NCI-H460 (cell line): ENCODE measurements at regions not wholly inside any gene's neighbourhood (a gene's known extent, or its start where the extent isn't known, plus 50 kb on each side); places are given as distances from the start of the nearest gene placed in this dataset.

Source experiments
- DNase-seq: peaks from one replicate; pipeline ENCODE4 v3.0.0-alpha.2; 2016; ENCODE audit warnings: low read depth; ENCODE audit errors: extremely low read depth

DNA sequence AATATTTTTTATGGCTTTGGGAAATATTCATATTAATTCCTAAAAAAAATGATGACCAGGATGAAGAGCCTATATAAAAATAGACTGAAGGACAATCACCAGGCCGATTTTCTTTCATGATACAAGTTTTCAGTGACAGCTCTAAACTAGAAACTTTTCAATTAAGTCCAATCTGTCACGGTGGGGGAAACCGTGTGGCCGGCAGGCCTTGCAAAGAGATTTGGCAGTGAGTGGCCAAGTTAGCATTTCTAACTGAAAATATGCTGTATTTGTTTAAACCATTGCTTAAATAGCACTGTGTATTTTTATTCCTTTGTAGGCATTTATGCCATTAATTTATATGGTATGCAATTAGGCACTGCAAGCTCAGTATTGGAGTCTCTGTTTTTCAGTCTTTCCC is 294.5 kb upstream of the NRIP1 start:
- no peak for DNase-seq

DNA sequence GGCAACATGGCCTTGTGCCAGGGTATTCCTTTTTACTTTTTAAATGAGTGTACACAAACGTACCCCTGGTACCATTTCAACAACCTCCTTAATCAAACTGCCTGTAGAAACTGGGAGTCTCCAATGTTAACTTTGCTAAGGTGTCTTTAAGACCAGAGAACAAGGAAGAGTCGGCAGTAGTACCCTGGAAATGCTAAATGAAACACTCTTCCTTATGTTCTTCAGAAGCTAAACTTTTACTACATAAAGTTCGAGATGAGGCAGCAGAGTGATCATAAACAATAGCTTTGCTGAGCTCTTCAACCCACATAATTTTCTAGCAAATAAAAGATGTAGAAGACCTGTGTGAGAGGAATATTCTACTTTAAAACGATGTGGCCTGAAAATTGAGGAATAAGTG is 297.7 kb upstream of the NRIP1 start:
- no peak for DNase-seq

DNA sequence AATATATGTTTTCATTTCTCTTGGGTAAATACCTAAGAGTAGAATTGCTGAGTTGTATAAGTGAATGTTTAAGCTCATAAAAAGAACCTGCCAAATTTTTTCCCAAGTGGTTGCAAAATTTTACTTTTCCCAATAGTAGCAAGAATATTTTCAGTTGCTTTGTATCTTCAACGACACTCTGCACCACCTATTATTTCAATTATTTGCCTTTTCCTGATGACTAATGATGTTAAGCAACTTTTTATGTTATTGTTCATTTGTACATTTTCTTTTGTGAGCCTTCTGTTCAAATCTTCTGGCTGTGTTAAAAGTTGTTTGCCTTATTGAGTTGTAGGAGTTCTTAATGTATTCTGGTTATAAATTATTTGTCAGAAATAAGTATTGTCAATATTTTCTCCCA is 299.1 kb upstream of the NRIP1 start:
- no peak for DNase-seq

DNA sequence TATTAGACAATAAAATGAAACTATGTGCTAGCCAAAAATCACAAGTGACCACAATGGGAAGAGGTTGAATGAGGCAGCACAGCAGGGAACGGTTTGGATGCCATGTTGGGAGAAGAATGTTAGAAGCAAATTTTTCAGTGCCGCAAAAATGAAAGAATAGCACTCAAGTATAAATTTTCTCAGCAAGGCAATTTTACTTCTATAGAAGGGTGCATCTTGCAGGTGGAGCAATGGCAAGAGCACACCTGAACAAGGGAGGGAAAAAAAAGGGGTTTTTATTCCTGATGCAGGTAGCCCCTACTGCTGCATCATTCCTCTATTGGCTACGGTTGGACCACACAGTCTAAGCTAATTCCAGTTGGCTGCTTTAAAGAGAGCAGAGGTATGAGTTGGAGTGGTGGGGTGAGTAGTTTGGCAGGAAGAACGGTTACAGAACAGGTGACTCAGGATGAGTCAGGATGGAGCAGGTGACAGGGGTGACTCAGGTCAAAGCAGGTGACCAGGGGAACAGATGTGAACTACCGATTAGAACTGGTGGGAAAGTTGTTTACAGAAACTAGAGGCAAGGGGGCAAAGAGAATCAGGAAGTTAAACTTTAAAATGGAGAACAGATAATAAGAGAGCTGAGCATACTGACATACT is 301.1 kb upstream of the NRIP1 start:
- no peak for DNase-seq

DNA sequence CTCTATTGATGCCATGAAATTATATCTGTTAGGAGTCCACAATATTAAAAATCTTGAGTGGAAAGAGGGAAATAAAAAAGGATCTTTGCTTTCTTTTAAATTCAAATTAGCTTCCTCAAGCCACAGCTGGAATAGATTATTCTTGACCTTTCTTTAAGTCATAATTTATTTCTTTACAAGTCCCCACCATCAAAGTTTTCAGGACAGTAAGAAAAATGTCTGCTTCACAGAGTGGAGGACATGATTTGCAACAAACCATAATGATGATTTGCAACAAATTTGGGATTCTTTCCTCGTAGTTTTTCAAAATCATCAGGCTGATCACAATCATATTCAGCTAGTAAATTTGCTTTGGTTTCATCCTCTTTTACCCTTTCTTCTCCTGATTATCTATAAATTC is 301.8 kb upstream of the NRIP1 start:
- DNase-seq, result no peak

DNA sequence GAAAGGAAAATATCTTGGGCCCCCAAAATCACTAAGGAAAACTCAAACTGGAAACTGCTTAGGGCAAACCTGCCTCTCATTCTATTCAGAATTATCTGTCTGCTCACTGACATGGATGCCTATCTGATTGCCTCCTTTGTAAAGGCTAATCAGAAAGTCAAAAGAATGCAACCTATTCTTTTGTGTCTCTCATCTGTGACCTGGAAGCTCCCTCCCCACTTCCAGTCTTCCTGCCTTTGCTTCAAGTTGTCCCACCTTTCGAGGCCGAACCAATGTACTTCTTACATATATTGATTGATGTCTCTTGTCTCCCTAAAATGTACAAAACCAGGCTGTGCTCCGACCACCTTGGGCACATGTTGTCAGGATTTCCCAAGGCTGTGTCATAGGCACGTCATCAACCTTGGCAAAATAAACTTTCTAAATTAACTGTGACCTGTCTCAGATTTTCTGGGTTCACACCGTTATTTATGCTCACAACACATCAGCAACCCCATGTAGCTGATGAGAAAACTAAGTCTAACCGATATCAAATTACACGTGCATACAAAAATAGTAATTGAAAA is 302.3 kb upstream of the NRIP1 start:
- no peak for DNase-seq

DNA sequence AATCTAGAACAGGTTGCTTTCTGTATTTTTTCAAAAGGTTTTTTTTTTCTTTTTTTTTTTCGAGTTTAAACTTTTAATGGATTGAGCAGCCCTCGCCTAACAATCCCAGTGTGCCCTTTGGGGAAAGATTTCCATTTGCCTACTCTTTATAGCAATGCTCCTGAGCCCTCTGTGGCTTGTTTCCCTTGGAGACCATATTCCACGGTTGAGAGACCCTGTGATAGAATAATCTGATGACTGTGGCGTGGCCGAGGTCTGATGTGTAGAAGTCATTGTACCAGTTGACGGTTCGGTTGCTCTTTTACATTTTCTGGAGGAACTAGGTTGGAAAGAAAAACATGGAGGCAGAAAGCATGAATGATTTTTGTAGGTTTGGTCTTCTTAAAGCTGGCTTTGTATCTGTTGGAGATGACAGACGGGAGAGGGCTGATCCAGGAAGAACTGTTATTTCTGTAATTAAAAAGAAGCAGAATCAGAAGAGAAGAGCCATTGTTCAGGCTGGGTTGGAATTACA is 305.7 kb upstream of the NRIP1 start:
- no peak for DNase-seq

DNA sequence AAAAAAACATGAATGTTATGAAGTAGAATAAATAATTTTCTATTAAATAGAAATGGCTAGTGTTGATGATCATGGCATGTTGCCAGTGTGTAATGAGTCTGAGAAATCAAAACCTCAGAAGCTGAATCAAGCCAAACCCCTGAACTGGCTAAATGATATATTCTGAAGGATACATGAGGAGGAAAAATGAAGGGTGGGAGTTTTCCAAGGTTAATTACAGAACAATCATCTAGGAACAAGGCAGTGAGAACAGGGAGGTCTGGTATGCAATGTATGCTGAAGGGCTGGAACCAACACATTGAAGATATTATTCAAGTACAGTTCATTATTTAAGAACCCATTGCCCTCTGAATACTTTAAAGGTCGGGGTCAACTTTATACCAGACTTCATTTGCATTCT is 309.1 kb upstream of the NRIP1 start:
- DNase-seq, result no peak

DNA sequence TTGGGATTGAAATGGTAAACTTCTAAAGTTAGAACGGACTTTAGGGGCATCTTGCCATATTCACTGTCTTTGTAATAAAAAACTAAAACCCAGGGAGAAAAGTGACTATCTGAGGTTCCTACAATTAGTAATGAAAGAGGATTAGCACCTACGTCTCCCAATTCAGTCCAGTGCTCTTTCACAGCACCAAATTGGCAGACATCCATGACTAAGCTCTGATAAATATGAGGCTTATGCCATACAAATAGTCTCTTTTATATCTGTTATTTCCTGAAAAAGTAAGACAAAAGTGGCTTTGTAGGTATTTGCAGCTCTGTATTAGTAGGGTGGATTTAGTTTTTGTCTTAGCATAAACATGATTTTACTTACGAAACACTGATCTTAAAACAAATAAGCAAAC is 315.0 kb upstream of the NRIP1 start:
- no peak for DNase-seq

DNA sequence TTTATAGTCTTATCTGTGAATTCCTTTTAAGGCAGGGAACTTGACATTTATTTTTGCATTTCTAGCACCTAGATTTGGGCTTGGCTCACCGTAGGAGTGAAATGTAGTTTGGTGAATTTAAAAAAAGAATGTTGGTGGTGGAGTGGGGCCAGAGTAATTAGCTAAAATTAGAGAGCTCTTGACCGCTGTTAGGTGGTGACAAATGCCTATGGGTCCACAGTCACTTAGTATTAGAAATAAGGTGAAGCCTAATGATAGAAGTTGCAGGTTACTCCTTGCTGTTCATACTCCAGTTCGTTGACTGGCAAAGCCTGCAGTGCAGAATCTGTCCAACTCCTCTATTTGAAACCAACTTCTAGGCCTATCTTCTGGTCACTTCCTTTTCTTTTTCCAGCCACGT is 318.8 kb upstream of the NRIP1 start:
- no peak for DNase-seq

DNA sequence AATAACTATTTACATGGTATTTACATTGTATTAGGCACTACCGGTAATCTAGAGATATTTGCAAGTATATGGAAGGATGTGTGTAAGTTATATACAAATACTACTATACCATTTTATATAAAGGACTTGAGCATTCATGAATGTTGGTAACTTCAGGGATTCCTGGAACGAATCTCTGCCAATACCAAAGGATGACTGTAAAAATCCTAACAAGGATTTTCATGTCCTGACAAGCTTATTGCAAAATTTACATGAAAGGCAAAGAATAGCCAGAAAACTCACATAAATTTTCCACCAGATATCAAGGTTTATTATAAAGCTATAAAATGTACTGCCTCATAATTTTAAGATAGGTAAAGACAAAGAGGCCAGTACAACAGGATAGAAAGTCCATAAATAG is 325.2 kb upstream of the NRIP1 start:
- no peak for DNase-seq

DNA sequence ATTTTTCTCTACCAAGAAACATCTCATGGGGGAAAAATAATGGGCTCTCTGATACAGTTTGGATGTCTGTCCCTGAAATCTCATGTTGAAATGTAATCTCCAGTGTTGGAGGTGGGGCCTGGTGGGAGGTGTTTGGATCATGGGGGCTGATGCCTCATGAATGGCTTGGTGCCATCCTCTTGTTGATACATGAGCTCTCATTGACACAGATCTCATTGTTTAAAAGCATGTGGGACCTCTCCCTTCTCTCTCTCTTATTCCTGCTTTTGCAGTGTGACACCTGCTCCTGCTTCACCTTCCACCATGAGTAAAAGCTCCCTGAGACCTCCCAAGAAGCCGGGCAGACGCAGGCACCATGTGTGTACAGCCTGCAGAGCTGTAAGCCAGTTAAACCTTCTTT is 332.5 kb upstream of the NRIP1 start:
- no peak for DNase-seq

DNA sequence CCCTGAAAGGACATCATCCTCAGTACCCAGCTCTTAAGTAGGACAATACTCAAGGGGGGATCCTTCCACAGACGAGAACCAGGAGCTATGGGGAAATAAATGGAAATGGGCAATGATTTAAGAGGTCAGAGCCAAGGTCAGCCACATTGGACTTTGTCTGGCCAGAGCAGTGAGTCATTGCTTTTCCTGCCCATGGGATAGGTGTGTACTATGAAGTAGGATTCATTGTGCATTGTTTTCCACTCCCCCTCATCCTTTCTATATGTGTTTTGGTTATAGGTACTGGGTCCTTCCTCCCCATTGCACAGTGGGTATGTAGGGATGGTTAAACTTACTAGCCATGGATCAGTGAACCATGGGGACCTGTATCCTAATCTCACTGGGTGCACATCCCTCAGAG is 328.9 kb upstream of the USP25 start:
- no peak for DNase-seq

DNA sequence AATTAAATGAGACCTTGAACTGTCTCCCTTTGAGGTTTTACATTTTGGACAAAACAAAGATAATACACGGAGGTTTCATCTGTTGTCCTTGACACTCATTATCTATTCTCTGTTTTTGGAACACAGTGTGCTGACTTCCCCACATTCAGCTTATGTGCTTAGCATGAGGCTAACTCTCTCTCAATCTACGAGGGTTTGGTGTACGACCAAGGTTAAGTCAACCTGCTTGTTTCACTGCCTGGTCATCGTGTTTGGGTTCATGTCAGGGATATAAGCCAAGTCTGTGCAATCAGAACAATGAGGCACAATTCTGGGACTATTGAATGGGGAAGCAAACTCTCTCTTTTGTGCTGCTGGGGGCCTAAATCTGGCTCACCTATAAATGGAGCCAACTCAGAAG is 328.5 kb upstream of the USP25 start:
- DNase-seq, result no peak

DNA sequence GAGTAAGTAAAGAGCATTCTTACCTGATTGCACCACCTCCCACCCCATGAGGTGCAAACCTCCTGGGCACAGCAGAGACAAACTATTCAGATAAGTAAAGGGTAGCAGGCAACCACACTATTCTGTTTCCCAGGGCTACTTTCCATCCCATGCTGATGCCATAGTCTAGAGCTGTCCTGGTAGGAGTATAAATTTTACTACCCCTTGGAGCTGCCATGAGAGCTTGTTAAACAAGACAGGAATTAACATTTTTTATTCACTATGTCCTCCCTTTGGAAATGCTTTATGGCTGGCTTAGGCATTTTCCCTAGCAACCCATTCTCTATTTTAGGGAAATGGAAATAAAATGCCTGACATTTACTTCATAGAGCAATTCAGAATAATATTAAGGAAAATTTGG is 324.6 kb upstream of the USP25 start:
- DNase-seq, result no peak

DNA sequence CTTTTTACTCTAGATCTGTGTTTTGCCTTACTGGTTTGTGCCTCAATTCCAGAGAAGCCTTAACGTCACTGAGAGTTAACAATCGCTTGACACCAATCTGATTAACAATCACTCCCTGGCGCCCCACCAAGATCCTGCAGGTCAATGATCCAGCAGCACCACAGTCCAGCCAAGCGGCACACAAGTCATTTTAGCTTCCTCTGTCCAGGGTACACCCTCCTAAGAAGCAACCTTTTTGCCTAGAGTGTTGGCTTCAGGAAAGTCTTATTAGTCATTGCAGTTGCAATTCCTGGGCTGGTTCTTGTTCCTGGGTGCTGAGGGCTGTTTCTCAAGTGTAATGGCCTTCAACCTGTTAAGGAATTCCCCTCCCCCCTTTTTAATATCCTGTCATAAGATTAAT is 323.0 kb upstream of the USP25 start:
- no peak for DNase-seq

DNA sequence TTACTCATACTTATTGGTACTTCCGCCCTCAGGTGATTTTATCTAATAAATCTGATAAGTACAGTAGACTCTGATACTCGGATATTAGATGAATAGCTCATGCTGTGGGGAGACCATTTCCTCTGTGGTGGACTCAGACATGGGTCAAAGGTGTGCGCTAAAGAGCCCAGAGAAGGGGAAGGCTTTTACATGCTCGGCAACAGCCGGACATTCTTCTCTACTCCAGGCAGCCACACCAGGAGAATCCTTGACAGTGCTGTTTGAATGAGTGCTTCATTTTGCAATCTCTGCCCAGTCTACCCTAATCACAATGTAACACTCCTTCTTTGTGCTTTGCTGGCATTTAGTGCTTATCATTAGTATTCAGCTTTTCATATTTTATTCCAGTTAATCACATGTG is 322.2 kb upstream of the USP25 start:
- DNase-seq, result no peak

DNA sequence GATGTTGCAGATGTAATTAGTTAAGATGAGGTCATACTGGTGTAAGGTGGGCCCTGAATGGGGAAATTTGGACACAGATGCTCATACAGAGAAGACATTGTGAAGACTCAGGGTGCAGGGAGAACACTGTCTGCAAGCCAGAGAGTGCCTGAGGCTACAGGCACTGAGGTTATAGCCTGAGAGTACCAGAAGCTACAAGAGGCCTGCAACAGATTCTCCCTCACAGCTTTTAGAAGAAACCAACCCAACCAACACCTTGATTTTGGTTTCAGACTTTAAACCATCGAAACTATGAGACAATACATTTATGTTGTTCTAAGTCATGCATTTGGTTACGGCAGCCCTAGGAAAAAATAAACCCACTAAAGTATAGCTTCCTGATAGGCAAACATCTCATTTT is 321.7 kb upstream of the USP25 start:
- DNase-seq, result no peak

DNA sequence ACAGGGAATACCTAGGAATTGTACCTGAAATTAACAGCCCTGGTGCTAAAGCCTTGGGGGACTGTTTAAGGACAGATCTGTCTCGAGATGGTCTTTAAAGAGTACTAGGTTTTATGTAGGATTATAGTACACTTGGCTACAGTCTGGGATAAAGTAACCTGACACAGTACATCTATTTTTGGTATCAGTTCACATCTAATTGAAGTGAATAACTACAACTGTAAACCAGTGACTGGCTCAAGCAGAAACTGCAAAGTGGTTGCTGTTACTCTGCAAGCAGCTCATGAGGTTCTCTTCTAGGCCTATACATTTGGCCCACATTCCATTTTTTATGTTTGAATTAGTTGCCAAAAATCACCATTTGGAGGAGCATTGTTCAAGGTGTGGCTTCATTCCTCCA is 320.8 kb upstream of the USP25 start:
- DNase-seq, result no peak

DNA sequence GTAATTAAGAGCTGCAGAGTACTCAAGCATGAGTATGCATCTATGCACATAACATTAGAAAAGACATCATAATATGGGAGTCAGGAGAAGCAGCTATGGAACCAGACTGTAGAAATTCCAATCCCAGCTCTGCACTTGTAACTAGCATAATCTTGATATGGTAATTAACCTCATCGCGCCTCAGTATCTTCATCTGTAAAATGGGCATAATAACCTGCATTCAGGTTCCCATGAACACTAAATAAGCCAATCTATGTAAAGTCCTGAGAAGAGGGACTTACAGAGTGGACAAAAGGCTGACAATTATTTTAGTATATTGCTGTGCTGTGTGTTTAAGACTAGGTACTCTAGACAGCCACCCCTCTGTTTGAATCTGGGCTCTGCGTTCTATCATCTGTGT is 318.9 kb upstream of the USP25 start:
- DNase-seq, result no peak

DNA sequence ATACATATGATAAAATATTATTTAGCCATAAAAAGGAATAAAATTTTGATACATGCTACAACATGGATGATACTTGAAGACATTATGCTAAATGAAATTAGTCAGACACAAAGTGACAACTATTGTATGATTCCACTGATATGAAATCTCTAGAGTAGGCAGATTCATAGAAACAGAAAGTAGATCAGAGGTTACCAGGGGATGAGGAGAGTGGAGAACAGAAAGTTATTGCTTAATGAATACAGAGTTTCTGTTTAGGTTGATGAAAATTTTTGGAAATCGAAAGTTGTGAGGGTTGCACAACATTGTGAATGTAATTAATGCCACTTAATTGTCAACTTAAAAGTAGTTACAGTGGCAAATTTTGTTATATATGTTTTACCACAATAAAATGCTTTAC is 315.7 kb upstream of the USP25 start:
- no peak for DNase-seq

DNA sequence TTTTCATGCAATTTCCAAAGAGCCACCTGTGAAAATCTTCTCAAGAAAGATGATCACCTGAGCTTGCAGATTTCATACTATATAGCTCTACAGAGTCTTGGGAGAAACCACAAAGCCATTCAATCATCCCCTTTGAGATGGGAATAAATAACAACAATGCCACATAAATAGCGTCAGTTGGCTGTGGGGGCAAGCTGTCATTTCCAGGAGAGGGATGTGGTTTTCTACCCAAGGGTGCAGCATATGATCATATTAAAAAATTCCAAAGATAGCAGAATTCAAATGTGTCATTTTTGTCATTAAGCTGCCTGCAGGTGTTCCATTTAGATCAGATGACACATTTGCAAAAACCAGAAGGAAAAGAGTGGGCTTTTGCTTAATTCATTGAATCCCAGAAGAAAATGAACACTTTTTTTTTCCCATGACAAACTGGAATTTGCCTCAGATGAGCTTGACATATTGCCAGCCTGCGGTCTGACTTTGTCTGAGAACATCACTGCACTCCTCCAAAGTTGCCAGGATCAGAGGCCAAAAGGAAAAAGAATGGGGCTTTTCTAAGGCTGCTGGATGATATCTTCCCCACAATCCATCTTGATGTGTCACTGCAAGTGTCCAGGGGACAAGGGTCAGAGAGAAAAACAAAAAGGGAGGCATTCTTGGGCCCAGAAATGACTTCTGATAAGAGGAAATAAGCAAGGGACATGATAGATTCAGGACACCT is 314.1 kb upstream of the USP25 start:
- no peak for DNase-seq
